Lower leg skin (tissue), 4 donors: ENCODE measurements at regions not wholly inside any gene's neighbourhood (a gene's known extent, or its start where the extent isn't known, plus 50 kb on each side); places are given as distances from the start of the nearest gene placed in this dataset.
"Not testable (repeated sequence)": the region's sequence is repeated elsewhere in the genome, so short reads cannot be mapped to it uniquely, and the experiment has no call there.

Source experiments
- DNase-seq, 2 donors: peaks; one replicate each; pipeline ENCODE4 v3.0.0-alpha.2; 2019; ENCODE audit warnings: low spot score in 2 of 2
- H3K4me3 ChIP-seq: fragments of 200-600 bp; sonication (generic); 2 replicates; pipeline ENCODE4 v1.5.1; 2017; ENCODE audit warnings: mild to moderate bottlenecking, low read depth; ENCODE audit not compliant: poor library complexity, severe bottlenecking
- POLR2A ChIP-seq, 2 donors: fragments of 450-650 bp; IDR thresholded peaks; one replicate each; pipeline ENCODE4 v1.6.1; 2016 to 2017; ENCODE audit warnings: antibody characterized with exemption in 2 of 2, mild to moderate bottlenecking in 1 of 2, moderate library complexity in 1 of 2
- WGBS, 2 donors: methylation state at CpG; one replicate each; pipeline ENCODE4 v1.1.5; 2018; 5-methylcytosine and 5-hydroxymethylcytosine counted together
- intact Hi-C: fragments of 100-400 bp; cut with DNase I; formaldehyde crosslinking; loops from one replicate; pipeline ENCODE4 v1.15.0; 2023; ENCODE audit warnings: low total_unique reads
- TF ChIP-seq, protein P1 (sequence below), 3 donors: fragments of 450-650 bp; IDR thresholded peaks; one replicate each; pipeline ENCODE4 v1.5.1; 2016; ENCODE audit warnings: antibody characterized with exemption in 3 of 3, mild to moderate bottlenecking in 3 of 3, moderate library complexity in 2 of 3

DNA sequence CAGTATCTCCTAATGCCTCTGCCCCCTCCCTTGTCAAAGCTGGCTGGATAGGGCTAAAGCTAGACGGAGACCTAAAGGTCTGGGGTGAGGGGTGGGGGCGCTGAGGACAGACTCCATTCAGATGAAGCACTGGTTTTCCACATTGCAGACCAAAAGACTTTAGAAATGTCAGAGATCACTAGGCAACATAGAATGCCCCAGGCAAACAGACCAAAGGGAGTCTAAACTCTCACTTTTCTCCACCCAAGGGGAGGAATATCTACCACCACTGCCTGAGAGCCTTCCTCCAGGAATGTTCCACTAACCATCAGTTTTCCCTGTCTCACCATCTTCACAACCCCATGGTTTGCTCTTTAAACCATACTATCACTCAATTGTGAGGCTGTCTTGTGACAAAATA lies 106.9 kb upstream of the KRAS start:
- WGBS, 2 donors = 68 to 84% methylated on average over 2 of the region's 2 CpGs
- no peak overlapping the region for H3K4me3 ChIP-seq
- TF ChIP-seq POLR2A (IDR thresholded peaks at IDR 0.05) = no peak
- TF ChIP-seq, protein P1, sequence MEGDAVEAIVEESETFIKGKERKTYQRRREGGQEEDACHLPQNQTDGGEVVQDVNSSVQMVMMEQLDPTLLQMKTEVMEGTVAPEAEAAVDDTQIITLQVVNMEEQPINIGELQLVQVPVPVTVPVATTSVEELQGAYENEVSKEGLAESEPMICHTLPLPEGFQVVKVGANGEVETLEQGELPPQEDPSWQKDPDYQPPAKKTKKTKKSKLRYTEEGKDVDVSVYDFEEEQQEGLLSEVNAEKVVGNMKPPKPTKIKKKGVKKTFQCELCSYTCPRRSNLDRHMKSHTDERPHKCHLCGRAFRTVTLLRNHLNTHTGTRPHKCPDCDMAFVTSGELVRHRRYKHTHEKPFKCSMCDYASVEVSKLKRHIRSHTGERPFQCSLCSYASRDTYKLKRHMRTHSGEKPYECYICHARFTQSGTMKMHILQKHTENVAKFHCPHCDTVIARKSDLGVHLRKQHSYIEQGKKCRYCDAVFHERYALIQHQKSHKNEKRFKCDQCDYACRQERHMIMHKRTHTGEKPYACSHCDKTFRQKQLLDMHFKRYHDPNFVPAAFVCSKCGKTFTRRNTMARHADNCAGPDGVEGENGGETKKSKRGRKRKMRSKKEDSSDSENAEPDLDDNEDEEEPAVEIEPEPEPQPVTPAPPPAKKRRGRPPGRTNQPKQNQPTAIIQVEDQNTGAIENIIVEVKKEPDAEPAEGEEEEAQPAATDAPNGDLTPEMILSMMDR (IDR thresholded peaks at IDR 0.05) = no peak
- DNase-seq = no peak
- intact Hi-C loops = no loop called here

DNA sequence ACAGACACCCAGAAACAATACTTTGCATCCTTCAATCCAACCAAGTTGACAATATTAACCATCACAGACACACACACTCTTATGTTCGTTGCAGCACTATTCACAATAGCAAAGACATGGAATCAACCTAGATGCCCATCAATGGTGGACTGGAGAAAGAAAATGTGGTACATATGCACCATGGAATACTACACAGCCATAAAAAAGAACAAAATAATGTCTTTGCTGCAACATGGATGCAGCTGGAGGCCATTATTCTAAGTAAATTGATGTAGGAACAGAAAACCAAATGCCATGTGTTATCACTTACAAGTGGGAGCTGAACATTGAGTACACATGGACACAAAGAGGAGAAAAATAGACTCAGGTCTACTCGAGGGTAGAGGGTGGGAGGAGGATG lies 102.2 kb upstream of the KRAS start:
- 67 to 75% methylated on average over 2 of the region's 2 CpGs for WGBS, 2 donors
- H3K4me3 ChIP-seq, intact Hi-C loops, DNase-seq: not testable (repeated sequence)

DNA sequence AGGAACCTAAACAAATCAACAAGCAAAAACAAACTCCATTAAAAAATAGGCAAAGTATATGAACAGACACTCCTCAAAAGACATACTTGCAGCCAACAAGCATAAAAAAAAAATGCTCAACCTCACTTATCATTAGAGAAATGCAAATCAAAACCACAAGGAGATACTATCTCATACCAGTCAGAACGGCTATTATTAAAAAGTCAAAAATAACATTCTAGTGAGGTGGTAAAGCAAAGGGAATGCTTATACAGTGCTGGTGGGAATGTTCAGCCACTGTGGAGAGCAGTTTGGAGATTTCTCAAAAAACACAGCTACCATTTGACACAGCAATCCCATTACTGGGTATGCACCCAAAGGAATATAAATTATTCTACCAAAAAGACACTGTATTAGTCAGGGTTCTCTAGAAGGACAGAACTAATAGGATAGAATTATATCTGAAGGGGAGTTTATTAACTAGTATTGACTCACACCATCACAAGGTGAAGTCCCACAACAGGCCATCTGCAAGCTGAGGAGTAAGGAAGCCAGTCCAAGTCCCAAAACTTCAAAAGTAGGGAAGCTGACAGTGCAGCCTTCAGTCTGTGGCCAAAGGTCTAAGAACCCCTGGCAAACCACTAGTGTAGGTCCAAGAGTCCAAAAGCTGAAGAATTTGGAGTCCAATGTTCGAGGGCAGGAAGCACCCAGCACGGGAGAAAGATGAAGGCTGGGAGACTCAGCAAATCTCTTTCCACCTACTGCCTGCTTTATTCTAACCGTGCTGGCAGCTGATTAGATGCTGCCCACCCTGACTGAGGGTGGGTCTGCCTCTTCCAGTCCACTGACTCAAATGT lies 101.6 kb upstream of the KRAS start:
- TF ChIP-seq POLR2A (IDR thresholded peaks at IDR 0.05) = no peak
- TF ChIP-seq, protein P1 (IDR thresholded peaks at IDR 0.05) = no peak
- DNase-seq = no peak
- WGBS, 2 donors = 73 to 79% methylated on average over 4 of the region's 4 CpGs
- no peak overlapping the region for H3K4me3 ChIP-seq
- intact Hi-C loops = no loop called here

DNA sequence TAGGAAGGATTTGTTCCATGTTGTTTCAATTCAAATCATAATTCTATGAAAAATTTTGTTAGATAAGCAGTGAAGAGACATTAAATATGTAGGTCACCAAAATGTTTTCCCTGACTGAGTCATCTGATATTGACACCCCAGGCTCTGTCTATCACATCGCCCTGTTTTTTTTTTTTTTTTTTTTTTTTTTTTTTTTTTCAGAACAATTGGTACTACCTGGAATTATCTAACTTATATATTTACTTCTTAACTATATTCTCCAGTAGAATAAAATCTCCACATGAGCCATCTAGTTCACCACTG lies 97.8 kb upstream of the KRAS start:
- no peak for DNase-seq
- 46 to 64% methylated on average over 1 of the region's 1 CpG for WGBS, 2 donors
- H3K4me3 ChIP-seq = no peak overlapping the region
- intact Hi-C loops = no loop called here
- TF ChIP-seq, protein P1 (IDR thresholded peaks at IDR 0.05) = no peak
- TF ChIP-seq POLR2A (IDR thresholded peaks at IDR 0.05) = no peak

DNA sequence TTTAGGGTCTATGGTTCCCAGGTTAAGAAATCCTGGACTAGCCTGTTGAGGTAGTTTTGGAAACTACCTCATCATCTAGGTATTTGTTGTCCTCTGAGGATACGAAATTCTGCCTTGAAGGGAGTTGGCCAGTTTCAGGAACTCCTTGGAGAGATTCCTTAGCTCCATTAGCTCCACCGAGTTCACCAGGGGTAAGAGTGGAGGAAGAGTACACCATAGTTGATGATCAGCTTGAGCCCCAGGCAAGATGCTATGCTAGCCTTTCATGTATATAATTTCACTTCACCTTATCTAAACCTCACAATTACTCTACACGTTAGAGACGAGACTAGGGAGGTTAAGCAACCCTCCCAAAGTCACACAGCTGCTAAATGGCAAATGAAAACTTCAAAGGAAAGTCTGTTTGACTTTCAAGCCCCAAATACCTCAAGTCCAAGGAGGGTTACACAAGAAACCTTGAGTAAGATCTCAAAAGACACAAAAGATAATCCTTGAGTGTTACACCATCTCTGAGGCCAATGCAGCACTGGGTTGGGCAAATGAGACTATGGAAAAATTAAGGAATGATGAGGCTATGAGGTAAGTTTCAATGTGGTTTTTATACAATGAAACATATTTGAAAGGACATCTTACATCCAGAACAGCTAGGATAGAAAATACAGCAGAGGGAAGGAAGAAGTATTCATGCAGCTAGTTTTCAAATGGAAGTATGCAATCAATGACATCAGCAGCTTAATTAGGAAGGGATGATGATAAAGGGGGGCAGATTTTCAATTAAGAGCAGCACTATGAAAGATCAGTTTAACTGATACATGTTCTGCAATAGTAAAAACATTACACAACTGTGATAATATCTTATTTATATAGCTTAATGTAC lies 97.2 kb upstream of the KRAS start:
- no peak for DNase-seq
- intact Hi-C loops = no loop called here
- WGBS, 2 donors = 31 to 32% methylated on average over 4 of the region's 4 CpGs
- TF ChIP-seq POLR2A (IDR thresholded peaks at IDR 0.05) = no peak
- TF ChIP-seq, protein P1 (IDR thresholded peaks at IDR 0.05) = no peak
- no peak overlapping the region for H3K4me3 ChIP-seq

DNA sequence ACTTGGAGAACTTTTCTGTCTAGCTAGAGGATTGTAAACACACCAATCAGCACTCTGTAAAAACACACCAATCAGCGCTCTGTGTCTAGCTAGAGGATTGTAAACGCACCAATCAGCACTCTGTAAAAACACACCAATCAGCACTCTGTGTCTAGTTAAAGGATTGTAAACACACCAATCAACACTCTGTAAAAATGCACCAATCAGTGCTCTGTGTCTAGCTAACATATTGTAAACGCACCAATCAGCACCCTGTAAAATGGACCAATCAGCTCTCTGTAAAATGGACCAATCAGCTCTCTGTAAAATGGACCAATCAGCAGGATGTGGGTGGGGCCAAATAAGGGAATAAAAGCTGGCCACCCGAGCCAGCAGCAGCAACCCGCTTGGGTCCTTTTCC lies 91.1 kb upstream of the KRAS start:
- WGBS, 2 donors = 86 to 88% methylated on average over 5 of the region's 5 CpGs
- DNase-seq, H3K4me3 ChIP-seq, intact Hi-C loops: not testable (repeated sequence)
